Natural killer cell (primary cell): ENCODE measurements at regions not wholly inside any gene's neighbourhood (a gene's known extent, or its start where the extent isn't known, plus 50 kb on each side); places are given as distances from the start of the nearest gene placed in this dataset.

Source experiments
- ATAC-seq, 3 donors: fragments of 150-1000 bp in 2 of 3; fragments of 200-7000 bp in 1 of 3; cut with Tn5 transposase; 1 replicate in 1 of 3; 2 replicates in 2 of 3; pipeline ENCODE4 v1.10.0; 2021; ENCODE audit warnings: mild to moderate bottlenecking in 2 of 3, moderate library complexity in 2 of 3
- DNase-seq, 2 donors: peaks; one replicate each; pipeline versions ENCODE4 v3.0.0 to v3.0.0-alpha.2; 2013 to 2021; ENCODE audit warnings: mixed read lengths in 1 of 2
- H3K27ac ChIP-seq: one replicate; pipeline ENCODE4 v1.5.1; 2013; ENCODE audit warnings: mild to moderate bottlenecking, low read length
- H3K27me3 ChIP-seq: one replicate; pipeline ENCODE4 v1.6.1; 2013; ENCODE audit warnings: low read length; ENCODE audit not compliant: control insufficient read depth, insufficient read depth
- H3K36me3 ChIP-seq: one replicate; pipeline ENCODE4 v1.6.1; 2013; ENCODE audit warnings: low read length; ENCODE audit not compliant: control insufficient read depth, insufficient read depth
- H3K4me1 ChIP-seq: one replicate; pipeline ENCODE4 v1.6.1; 2013; ENCODE audit warnings: low read length; ENCODE audit not compliant: control insufficient read depth, insufficient read depth
- H3K4me3 ChIP-seq: one replicate; pipeline ENCODE4 v1.5.1; 2013; ENCODE audit warnings: low read length
- H3K9me3 ChIP-seq: one replicate; pipeline ENCODE4 v1.6.1; 2013; ENCODE audit warnings: low read length; ENCODE audit not compliant: control insufficient read depth, insufficient read depth
- H3K27ac Mint-ChIP-seq, 2 donors: one replicate each; pipeline ENCODE4 v1.8.0; 2022; ENCODE audit warnings: mild to moderate bottlenecking in 2 of 2, mixed read lengths in 2 of 2, moderate library complexity in 1 of 2
- H3K27me3 Mint-ChIP-seq, 2 donors: one replicate each; pipeline ENCODE4 v1.8.0; 2022; ENCODE audit warnings: low read depth in 2 of 2, mixed read lengths in 2 of 2
- H3K36me3 Mint-ChIP-seq: one replicate; pipeline ENCODE4 v1.8.0; 2022; ENCODE audit warnings: mixed read lengths
- H3K4me1 Mint-ChIP-seq, 2 donors: one replicate each; pipeline ENCODE4 v1.8.0; 2022; ENCODE audit warnings: mixed read lengths in 2 of 2
- H3K4me3 Mint-ChIP-seq: one replicate; pipeline ENCODE4 v1.8.0; 2022; ENCODE audit warnings: mild to moderate bottlenecking, moderate library complexity, mixed read lengths
- H3K9me3 Mint-ChIP-seq, 2 donors: one replicate each; pipeline ENCODE4 v1.8.0; 2022; ENCODE audit warnings: mixed read lengths in 2 of 2
- WGBS: methylation state at CpG from one replicate; pipeline ENCODE4 v1.1.7; 2013; ENCODE audit warnings: missing lambda C conversion rate; ENCODE audit not compliant: insufficient coverage; 5-methylcytosine and 5-hydroxymethylcytosine counted together
- intact Hi-C: fragments of 100-400 bp; cut with micrococcal nuclease; formaldehyde crosslinking; loops from one replicate; pipeline ENCODE4 v1.14.2; 2022
- TF ChIP-seq, protein P1 (sequence below): fragments of 200-600 bp; IDR thresholded peaks from one replicate; pipeline ENCODE4 v1.8.0; 2022; ENCODE audit warnings: antibody characterized with exemption

DNA sequence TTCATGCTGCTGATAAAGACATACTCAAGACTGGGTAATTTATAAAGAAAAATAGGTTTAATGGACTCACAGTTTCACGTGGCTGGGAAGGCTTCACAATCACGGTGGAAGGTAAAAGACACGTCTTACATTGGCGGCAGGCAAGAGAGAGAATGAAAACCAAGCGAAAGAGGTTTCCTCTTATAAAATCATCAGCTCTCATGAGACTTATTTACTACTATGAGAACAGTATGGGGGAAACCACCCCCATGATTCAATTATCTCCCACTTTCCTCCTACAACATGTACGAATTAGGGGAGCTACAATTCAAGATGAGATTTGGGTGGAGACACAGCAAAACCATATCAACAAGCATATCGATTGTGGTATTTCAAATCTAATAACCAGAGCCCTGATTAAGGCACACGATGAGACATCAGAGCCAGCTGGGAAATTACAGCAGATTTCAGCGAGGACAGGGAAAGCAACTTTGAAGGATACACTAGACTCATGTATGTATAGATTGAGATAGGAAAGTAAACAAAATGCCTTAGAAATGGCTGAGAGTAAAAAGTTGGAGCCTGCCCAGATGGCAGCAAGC is 129.8 kb upstream of the GJE1 start:
- Histone ChIP-seq H3K36me3 (no peaks in the 10 kb centered on the region), H3K27ac (no peak overlapping the region), H3K4me3 (no peak overlapping the region), H3K27me3 (no peaks in the 10 kb centered on the region), H3K4me1 (no peaks in the 10 kb centered on the region), H3K9me3 (no peaks in the 10 kb centered on the region)
- H3K27me3 Mint-ChIP-seq = no peaks in the 10 kb centered on the region
- ATAC-seq = no peak
- TF ChIP-seq, protein P1, sequence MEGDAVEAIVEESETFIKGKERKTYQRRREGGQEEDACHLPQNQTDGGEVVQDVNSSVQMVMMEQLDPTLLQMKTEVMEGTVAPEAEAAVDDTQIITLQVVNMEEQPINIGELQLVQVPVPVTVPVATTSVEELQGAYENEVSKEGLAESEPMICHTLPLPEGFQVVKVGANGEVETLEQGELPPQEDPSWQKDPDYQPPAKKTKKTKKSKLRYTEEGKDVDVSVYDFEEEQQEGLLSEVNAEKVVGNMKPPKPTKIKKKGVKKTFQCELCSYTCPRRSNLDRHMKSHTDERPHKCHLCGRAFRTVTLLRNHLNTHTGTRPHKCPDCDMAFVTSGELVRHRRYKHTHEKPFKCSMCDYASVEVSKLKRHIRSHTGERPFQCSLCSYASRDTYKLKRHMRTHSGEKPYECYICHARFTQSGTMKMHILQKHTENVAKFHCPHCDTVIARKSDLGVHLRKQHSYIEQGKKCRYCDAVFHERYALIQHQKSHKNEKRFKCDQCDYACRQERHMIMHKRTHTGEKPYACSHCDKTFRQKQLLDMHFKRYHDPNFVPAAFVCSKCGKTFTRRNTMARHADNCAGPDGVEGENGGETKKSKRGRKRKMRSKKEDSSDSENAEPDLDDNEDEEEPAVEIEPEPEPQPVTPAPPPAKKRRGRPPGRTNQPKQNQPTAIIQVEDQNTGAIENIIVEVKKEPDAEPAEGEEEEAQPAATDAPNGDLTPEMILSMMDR = no peak
- no peaks in the 10 kb centered on the region for H3K4me1 Mint-ChIP-seq
- peaks cover 4 to 10% of the 10 kb centered on the region in 2 donors for H3K9me3 Mint-ChIP-seq
- no peak overlapping the region for H3K4me3 Mint-ChIP-seq
- no peak overlapping the region for H3K27ac Mint-ChIP-seq
- no peaks in the 10 kb centered on the region for H3K36me3 Mint-ChIP-seq
- WGBS = 89% methylated on average over 9 of the region's 9 CpGs
- DNase-seq = no peak
- intact Hi-C loops = no loop called here

GRCh38 chr6:141996823-141997222 is 135.9 kb upstream of the GJE1 start:
- intact Hi-C loops = no loop called here
- H3K4me1 Mint-ChIP-seq = no peaks in the 10 kb centered on the region
- no peak for ATAC-seq

GRCh38 chr6:141992109-141992508 is 140.6 kb upstream of the GJE1 start:
- Mint-ChIP-seq H3K4me1 (no peaks in the 10 kb centered on the region), H3K4me3 (no peak overlapping the region), H3K9me3 (peaks cover 6 to 13% of the 10 kb centered on the region in 2 donors), H3K36me3 (no peaks in the 10 kb centered on the region), H3K27me3 (no peaks in the 10 kb centered on the region), H3K27ac (no peak overlapping the region)
- Histone ChIP-seq H3K27ac (no peak overlapping the region), H3K27me3 (no peaks in the 10 kb centered on the region), H3K4me1 (no peaks in the 10 kb centered on the region), H3K9me3 (peaks cover 6% of the 10 kb centered on the region), H3K4me3 (no peak overlapping the region), H3K36me3 (no peaks in the 10 kb centered on the region)
- TF ChIP-seq, protein P1 = no peak
- no peak for DNase-seq
- WGBS = no CpG with 5 or more reads among the region's 2 CpGs
- no peak for ATAC-seq
- intact Hi-C loops = no loop called here

More at GRCh38 chr6:141996823-141997222, 135.9 kb upstream of the GJE1 start:
- no peak overlapping the region for H3K27ac ChIP-seq
- Mint-ChIP-seq H3K27me3 (no peaks in the 10 kb centered on the region), H3K9me3 (peaks cover 11 to 23% of the 10 kb centered on the region in 2 donors), H3K4me3 (no peak overlapping the region), H3K27ac (no peak overlapping the region), H3K36me3 (no peaks in the 10 kb centered on the region)
- H3K27me3 ChIP-seq = no peaks in the 10 kb centered on the region
- no peaks in the 10 kb centered on the region for H3K4me1 ChIP-seq
- TF ChIP-seq, protein P1 = no peak
- DNase-seq = no peak
- no peaks in the 10 kb centered on the region for H3K36me3 ChIP-seq
- H3K4me3 ChIP-seq = no peak overlapping the region
- H3K9me3 ChIP-seq = peaks cover 6% of the 10 kb centered on the region

GRCh38 chr6:141990840-141991239 is 141.9 kb upstream of the GJE1 start:
- Histone ChIP-seq H3K9me3 (peaks cover 6% of the 10 kb centered on the region), H3K4me1 (no peaks in the 10 kb centered on the region), H3K27ac (no peak overlapping the region), H3K4me3 (no peak overlapping the region), H3K27me3 (no peaks in the 10 kb centered on the region), H3K36me3 (no peaks in the 10 kb centered on the region)
- DNase-seq (no peak), ATAC-seq (no peak)
- no peaks in the 10 kb centered on the region for H3K36me3 Mint-ChIP-seq
- no CpG with 5 or more reads among the region's 1 CpG for WGBS
- no peak overlapping the region for H3K27ac Mint-ChIP-seq
- TF ChIP-seq, protein P1 = no peak
- H3K4me3 Mint-ChIP-seq = no peak overlapping the region
- intact Hi-C loops = no loop called here
- H3K4me1 Mint-ChIP-seq = no peaks in the 10 kb centered on the region
- no peaks in the 10 kb centered on the region for H3K27me3 Mint-ChIP-seq
- peaks cover 3 to 9% of the 10 kb centered on the region in 2 donors for H3K9me3 Mint-ChIP-seq
